HepG2 (cell line): ENCODE measurements at regions not wholly inside any gene's neighbourhood (a gene's known extent, or its start where the extent isn't known, plus 50 kb on each side); places are given as distances from the start of the nearest gene placed in this dataset.

Experiments
- BCLAF1 ChIP-seq: fragments of 450-650 bp; IDR thresholded peaks from 2 replicates; pipeline ENCODE4 v1.6.1; 2017; ENCODE audit warnings: mild to moderate bottlenecking
- ESRRA ChIP-seq: sonication (generic); formaldehyde crosslinking; IDR thresholded peaks from 2 replicates; pipeline ENCODE4 v1.5.1; 2020; ENCODE audit warnings: mild to moderate bottlenecking, low read depth, missing genetic modification reagents
- FOXO1 ChIP-seq: sonication (generic); formaldehyde crosslinking; IDR thresholded peaks from 2 replicates; pipeline ENCODE4 v1.4.0; 2020; ENCODE audit warnings: missing genetic modification reagents
- GATAD2A ChIP-seq: IDR thresholded peaks from 2 replicates; pipeline ENCODE4 v1.6.1; 2016
- GLMP ChIP-seq: sonication (generic); formaldehyde crosslinking; IDR thresholded peaks from 2 replicates; pipeline ENCODE4 v1.9.0; 2021; ENCODE audit warnings: missing genetic modification reagents, mild to moderate bottlenecking, borderline replicate concordance
- JDP2 ChIP-seq: sonication (generic); formaldehyde crosslinking; IDR thresholded peaks from 2 replicates; pipeline ENCODE4 v1.8.1; 2022; ENCODE audit warnings: missing genetic modification reagents, borderline replicate concordance
- KDM5A ChIP-seq: fragments of 200-600 bp; sonication (generic); IDR thresholded peaks from 2 replicates; pipeline ENCODE4 v1.7.0; 2018; ENCODE audit warnings: antibody characterized with exemption, mild to moderate bottlenecking, low read length, borderline replicate concordance
- LBX2 ChIP-seq: sonication (generic); formaldehyde crosslinking; IDR thresholded peaks from 2 replicates; pipeline ENCODE4 v1.5.0; 2020; ENCODE audit warnings: missing genetic modification reagents, mild to moderate bottlenecking, borderline replicate concordance
- NFATC3 ChIP-seq: sonication (generic); formaldehyde crosslinking; IDR thresholded peaks from 2 replicates; pipeline ENCODE4 v1.5.1; 2020; ENCODE audit warnings: mild to moderate bottlenecking, missing genetic modification reagents
- PHF20 ChIP-seq: sonication (generic); formaldehyde crosslinking; IDR thresholded peaks from 2 replicates; pipeline ENCODE4 v1.5.0; 2020; ENCODE audit warnings: mild to moderate bottlenecking, missing genetic modification reagents
- RAD21 ChIP-seq: fragments of 450-650 bp; formaldehyde crosslinking; IDR thresholded peaks from 2 replicates; pipeline ENCODE4 v1.5.0; 2020; ENCODE audit warnings: mild to moderate bottlenecking
- RAD51 ChIP-seq: fragments of 450-650 bp; IDR thresholded peaks from 2 replicates; pipeline ENCODE4 v1.6.1; 2016; ENCODE audit warnings: borderline replicate concordance
- RFX3 ChIP-seq: IDR thresholded peaks from 2 replicates; pipeline ENCODE4 v1.6.1; 2016; ENCODE audit warnings: missing biosample characterization, missing genetic modification reagents
- TCF12 ChIP-seq, 2 experiments: fragments of 450-650 bp in 1 of 2; sonication (generic) in 1 of 2; formaldehyde crosslinking in 1 of 2; IDR thresholded peaks; 2 replicates each; pipeline versions ENCODE4 v1.6.1 to v1.8.0; 2017 to 2022; ENCODE audit warnings: antibody characterized with exemption in 1 of 2, mild to moderate bottlenecking in 1 of 2, missing genetic modification reagents in 1 of 2, moderate library complexity in 1 of 2
- ZFP1 ChIP-seq: IDR thresholded peaks from 2 replicates; pipeline ENCODE4 v1.6.1; 2016
- ZGPAT ChIP-seq: IDR thresholded peaks from 2 replicates; pipeline ENCODE4 v1.6.1; 2016; ENCODE audit warnings: mild to moderate bottlenecking
- ZHX1 ChIP-seq: sonication (generic); formaldehyde crosslinking; IDR thresholded peaks from 2 replicates; pipeline ENCODE4 v1.8.1; 2022; ENCODE audit warnings: low read depth, mild to moderate bottlenecking, missing genetic modification reagents
- ZNF251 ChIP-seq: sonication (generic); formaldehyde crosslinking; IDR thresholded peaks from 2 replicates; pipeline ENCODE4 v1.9.0; 2021; ENCODE audit warnings: mild to moderate bottlenecking, missing genetic modification reagents
- ZNF549 ChIP-seq: sonication (generic); formaldehyde crosslinking; IDR thresholded peaks from 2 replicates; pipeline ENCODE4 v1.5.0; 2020; ENCODE audit warnings: missing genetic modification reagents
- TF ChIP-seq, protein P1 (sequence below), 2 experiments: fragments of 450-650 bp in 1 of 2; sonication (generic) in 1 of 2; formaldehyde crosslinking; IDR thresholded peaks; 2 replicates each; pipeline versions ENCODE4 v1.5.0 to v1.8.0; 2020 to 2022; ENCODE audit warnings: mild to moderate bottlenecking in 1 of 2, missing genetic modification reagents in 1 of 2

DNA sequence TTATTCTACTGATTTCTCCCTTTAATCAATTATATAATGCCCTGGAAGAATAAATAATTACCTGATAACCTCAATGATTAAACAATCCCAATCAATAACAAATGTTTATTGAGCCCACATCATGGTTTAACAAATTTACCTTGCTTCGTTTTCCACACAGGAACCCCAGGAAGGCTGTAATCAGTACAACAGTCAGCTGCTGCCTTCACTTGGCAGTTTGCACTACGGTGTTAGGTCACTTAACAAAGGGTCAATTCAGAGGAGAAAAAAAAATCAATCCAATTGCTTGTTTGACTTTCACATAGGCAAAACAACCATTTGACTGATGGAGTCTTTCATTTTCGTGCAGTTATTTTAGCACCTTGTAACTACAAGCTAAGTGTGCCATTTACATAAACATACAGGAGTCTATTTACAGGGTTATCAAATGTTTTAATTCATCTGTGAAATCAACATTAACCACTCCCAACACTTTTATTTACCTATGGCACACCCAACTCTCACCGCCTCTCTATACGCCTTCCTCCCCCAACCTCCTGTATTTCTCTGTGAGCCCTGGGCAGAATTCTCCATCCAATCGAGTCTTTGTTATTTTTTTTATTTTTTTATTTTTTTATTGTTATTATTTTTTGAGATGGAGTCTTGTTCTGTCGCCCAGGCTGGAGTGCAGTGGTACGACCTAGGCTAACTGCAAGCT is 140.4 kb upstream of the TAB2 start (continued):
- TF ChIP-seq ZHX1 (CRISPR knock-in tag) (no peak), FOXO1 (CRISPR knock-in tag) (peak; percentile 89), RAD21 (CRISPR knock-in tag) (no peak), RAD51 (no peak), ZNF251 (CRISPR knock-in tag) (no peak), ZNF549 (CRISPR knock-in tag) (no peak), GATAD2A (peak; percentile 90), NFATC3 (CRISPR knock-in tag) (no peak), ESRRA (CRISPR knock-in tag) (no peak), ZGPAT (CRISPR knock-in tag) (peak; percentile 94), KDM5A (no peak), LBX2 (no peak), GLMP (CRISPR knock-in tag) (no peak), TCF12 (IDR thresholded peaks at IDR 0.05) (no peak), TCF12 (CRISPR knock-in tag; IDR thresholded peaks at IDR 0.05) (0 out of 2 replicates have a peak, but pooled peaks have one; percentile 58), RFX3 (no peak), JDP2 (CRISPR knock-in tag) (peak; percentile 34; the same call in 1 of the 2 replicates), PHF20 (no peak), BCLAF1 (no peak), ZFP1 (CRISPR knock-in tag) (peak; percentile 23; the same call in 1 of the 2 replicates)
- TF ChIP-seq, protein P1, sequence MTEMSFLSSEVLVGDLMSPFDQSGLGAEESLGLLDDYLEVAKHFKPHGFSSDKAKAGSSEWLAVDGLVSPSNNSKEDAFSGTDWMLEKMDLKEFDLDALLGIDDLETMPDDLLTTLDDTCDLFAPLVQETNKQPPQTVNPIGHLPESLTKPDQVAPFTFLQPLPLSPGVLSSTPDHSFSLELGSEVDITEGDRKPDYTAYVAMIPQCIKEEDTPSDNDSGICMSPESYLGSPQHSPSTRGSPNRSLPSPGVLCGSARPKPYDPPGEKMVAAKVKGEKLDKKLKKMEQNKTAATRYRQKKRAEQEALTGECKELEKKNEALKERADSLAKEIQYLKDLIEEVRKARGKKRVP (CRISPR knock-in tag; IDR thresholded peaks at IDR 0.05) = peak in 1 of 2 experiments; percentile 66; a peak in 1 of 4 replicates
